C4-2B (cell line): ENCODE measurements at regions not wholly inside any gene's neighbourhood (a gene's known extent, or its start where the extent isn't known, plus 50 kb on each side); places are given as distances from the start of the nearest gene placed in this dataset.

Source experiments
- ZFX ChIP-seq: fragments of 450-650 bp; IDR thresholded peaks from 2 replicates; pipeline ENCODE4 v1.6.1; 2017
- TF ChIP-seq, protein P1 (sequence below): fragments of 450-650 bp; conservative IDR thresholded peaks from 2 replicates; pipeline ENCODE4 v1.5.1; 2017; ENCODE audit warnings: mild to moderate bottlenecking

GRCh38 chr16:65688301-65688700, 566.4 kb upstream of the CDH11 start:
- TF ChIP-seq, protein P1, sequence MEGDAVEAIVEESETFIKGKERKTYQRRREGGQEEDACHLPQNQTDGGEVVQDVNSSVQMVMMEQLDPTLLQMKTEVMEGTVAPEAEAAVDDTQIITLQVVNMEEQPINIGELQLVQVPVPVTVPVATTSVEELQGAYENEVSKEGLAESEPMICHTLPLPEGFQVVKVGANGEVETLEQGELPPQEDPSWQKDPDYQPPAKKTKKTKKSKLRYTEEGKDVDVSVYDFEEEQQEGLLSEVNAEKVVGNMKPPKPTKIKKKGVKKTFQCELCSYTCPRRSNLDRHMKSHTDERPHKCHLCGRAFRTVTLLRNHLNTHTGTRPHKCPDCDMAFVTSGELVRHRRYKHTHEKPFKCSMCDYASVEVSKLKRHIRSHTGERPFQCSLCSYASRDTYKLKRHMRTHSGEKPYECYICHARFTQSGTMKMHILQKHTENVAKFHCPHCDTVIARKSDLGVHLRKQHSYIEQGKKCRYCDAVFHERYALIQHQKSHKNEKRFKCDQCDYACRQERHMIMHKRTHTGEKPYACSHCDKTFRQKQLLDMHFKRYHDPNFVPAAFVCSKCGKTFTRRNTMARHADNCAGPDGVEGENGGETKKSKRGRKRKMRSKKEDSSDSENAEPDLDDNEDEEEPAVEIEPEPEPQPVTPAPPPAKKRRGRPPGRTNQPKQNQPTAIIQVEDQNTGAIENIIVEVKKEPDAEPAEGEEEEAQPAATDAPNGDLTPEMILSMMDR = no peak
- TF ChIP-seq ZFX = no peak
